ENCODE measurements at regions not wholly inside any gene's neighbourhood (a gene's known extent, or its start where the extent isn't known, plus 50 kb on each side); places are given as distances from the start of the nearest gene placed in this dataset.

DNA sequence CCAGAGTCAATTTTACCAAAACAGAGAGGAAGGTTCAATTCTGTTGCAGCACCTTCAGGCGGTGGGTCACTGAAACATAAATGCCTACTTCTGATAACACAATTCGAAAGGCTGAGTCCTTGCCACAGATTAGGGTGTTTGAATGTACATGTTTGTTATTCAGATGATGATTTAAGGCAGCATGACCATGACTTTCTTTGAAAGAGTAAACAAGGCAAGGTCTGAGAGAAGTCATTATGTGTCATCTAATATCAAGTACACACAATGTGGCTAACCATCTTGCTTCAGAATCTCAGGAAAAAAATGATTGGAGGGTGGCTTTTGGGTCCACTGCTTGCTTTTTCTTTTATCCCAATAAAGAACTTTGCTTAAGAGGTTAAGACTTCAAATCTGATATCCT is 457.5 kb downstream of the TAF11L14 start:
- TF ChIP-seq POLR2A (IDR thresholded peaks at IDR 0.05) = no peak
- TF ChIP-seq, protein P1, sequence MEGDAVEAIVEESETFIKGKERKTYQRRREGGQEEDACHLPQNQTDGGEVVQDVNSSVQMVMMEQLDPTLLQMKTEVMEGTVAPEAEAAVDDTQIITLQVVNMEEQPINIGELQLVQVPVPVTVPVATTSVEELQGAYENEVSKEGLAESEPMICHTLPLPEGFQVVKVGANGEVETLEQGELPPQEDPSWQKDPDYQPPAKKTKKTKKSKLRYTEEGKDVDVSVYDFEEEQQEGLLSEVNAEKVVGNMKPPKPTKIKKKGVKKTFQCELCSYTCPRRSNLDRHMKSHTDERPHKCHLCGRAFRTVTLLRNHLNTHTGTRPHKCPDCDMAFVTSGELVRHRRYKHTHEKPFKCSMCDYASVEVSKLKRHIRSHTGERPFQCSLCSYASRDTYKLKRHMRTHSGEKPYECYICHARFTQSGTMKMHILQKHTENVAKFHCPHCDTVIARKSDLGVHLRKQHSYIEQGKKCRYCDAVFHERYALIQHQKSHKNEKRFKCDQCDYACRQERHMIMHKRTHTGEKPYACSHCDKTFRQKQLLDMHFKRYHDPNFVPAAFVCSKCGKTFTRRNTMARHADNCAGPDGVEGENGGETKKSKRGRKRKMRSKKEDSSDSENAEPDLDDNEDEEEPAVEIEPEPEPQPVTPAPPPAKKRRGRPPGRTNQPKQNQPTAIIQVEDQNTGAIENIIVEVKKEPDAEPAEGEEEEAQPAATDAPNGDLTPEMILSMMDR (IDR thresholded peaks at IDR 0.05) = no peak
- Histone ChIP-seq H3K27me3 (no peaks in the 10 kb centered on the region), H3K27ac (no peak overlapping the region), H3K4me3 (no peak overlapping the region), H3K9me3 (no peaks in the 10 kb centered on the region), H3K4me1 (no peaks in the 10 kb centered on the region), H3K36me3 (replicated peaks in 1 of 2; ENCODE audit: insufficient read depth in 1 of 2, low read depth in 2 of 2) (no peaks in the 10 kb centered on the region)
- 41 to 47% methylated on average over 2 of the region's 2 CpGs for WGBS, 2 donors
- no peak for DNase-seq
- intact Hi-C loops (cut with DNase I) = no loop called here
- ATAC-seq = no peak

DNA sequence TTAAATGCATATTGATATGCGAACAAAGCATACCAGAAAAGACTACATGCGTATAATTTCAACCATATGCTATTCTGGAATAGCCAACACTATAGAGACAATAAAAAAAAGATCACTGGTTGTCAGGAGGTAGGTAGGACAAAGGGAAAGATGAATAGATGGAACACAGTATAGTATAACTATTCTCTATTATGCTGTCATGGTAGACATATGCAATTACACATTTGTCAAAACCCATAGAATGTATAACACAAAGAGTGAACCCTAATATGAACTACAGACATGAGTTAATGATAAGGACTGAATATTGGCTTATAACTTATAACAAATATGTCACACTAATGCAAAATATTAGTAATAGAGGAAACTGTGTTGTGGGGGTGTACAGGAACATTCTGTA is 460.8 kb downstream of the TAF11L14 start:
- DNase-seq (no peak), ATAC-seq (no peak)
- H3K36me3 ChIP-seq (replicated peaks in 1 of 2; ENCODE audit: insufficient read depth in 1 of 2, low read depth in 2 of 2) = no peaks in the 10 kb centered on the region
- no peaks in the 10 kb centered on the region for H3K27me3 ChIP-seq
- H3K27ac ChIP-seq = no peak overlapping the region
- intact Hi-C loops (cut with DNase I) = no loop called here
- 79 to 80% methylated on average over 2 of the region's 2 CpGs for WGBS, 2 donors
- H3K4me1 ChIP-seq = no peaks in the 10 kb centered on the region
- TF ChIP-seq POLR2A (IDR thresholded peaks at IDR 0.05) = no peak
- no peaks in the 10 kb centered on the region for H3K9me3 ChIP-seq
- no peak overlapping the region for H3K4me3 ChIP-seq

DNA sequence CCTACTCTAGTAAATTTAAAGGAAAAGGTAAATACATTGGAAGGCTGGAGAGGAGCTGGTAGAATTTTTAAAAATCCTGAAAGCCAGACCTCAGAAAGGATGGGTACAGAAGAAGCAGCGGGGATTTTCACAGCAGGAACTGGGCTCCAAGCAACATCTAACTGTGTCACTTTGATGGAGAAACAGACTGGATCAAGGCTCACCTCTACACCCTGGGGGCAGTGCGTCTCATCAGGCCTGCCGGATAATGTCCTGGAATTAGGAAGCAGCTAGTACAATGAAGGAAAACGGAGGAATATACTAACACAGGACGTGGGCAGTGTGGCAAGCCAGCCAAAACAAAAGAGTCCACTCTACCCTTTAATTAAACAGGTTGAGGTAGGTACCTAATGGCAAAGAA is 463.6 kb downstream of the TAF11L14 start:
- ATAC-seq (no peak), DNase-seq (no peak)
- no peaks in the 10 kb centered on the region for H3K4me1 ChIP-seq

DNA sequence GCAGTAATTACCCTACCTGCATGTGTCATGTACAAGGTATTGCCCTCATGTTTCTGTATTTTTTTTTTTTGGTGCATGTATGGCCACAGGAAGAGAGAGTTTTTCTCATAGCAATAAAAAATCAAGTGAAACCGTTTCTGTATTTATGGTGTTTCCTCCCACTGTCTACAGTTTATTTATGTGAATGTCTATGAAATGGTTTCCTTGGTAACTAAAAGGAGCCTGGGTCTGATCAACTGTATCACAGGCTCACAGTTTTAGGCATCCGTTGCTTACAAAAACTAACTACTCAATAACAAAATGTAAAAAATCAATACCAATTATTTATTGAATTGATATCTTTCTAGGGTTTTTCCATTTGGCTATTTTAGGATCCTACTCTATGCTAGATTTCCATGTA is 464.4 kb downstream of the TAF11L14 start:
- Histone ChIP-seq H3K4me1 (no peaks in the 10 kb centered on the region), H3K4me3 (no peak overlapping the region), H3K36me3 (replicated peaks in 1 of 2; ENCODE audit: insufficient read depth in 1 of 2, low read depth in 2 of 2) (no peaks in the 10 kb centered on the region), H3K27ac (no peak overlapping the region), H3K9me3 (no peaks in the 10 kb centered on the region), H3K27me3 (no peaks in the 10 kb centered on the region)
- ATAC-seq (no peak), DNase-seq (no peak)
- TF ChIP-seq POLR2A (IDR thresholded peaks at IDR 0.05) = no peak
- TF ChIP-seq, protein P1 (IDR thresholded peaks at IDR 0.05) = no peak
- 20 to 41% methylated on average over 2 of the region's 2 CpGs for WGBS, 2 donors
- intact Hi-C loops (cut with DNase I) = no loop called here

More for the DNA sequence above, 463.6 kb downstream of the TAF11L14 start:
- Histone ChIP-seq H3K9me3 (no peaks in the 10 kb centered on the region), H3K27me3 (no peaks in the 10 kb centered on the region), H3K27ac (no peak overlapping the region), H3K4me3 (no peak overlapping the region), H3K36me3 (replicated peaks in 1 of 2; ENCODE audit: insufficient read depth in 1 of 2, low read depth in 2 of 2) (no peaks in the 10 kb centered on the region)
- no peak for TF ChIP-seq POLR2A (IDR thresholded peaks at IDR 0.05)
- TF ChIP-seq, protein P1 (IDR thresholded peaks at IDR 0.05) = no peak
- intact Hi-C loops (cut with DNase I) = no loop called here
- WGBS, 2 donors = 46 to 50% methylated on average over 5 of the region's 5 CpGs

DNA sequence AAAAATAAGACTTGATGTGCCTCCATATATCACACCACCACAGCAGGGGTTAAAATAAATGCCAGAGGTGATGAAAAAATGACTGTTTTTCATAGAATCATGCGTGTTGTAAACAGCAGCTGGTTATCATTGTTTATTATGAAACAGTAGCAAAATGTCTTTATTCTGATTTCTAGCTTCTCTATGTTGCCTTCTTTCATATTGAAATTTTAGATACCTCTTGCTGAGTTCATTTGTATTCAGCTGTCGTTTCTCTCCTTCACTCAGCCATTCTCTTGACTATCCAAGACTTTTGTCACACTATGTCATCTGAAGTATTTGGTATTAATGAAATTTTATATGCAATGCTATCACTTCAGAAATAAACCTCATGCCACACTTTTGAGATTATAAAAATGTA is 465.0 kb downstream of the TAF11L14 start:
- intact Hi-C loops (cut with DNase I) = no loop called here
- ATAC-seq (no peak), DNase-seq (no peak)
- Histone ChIP-seq H3K9me3 (no peaks in the 10 kb centered on the region), H3K27ac (no peak overlapping the region), H3K36me3 (replicated peaks in 1 of 2; ENCODE audit: insufficient read depth in 1 of 2, low read depth in 2 of 2) (no peaks in the 10 kb centered on the region), H3K4me3 (no peak overlapping the region), H3K27me3 (no peaks in the 10 kb centered on the region), H3K4me1 (no peaks in the 10 kb centered on the region)
- 19 to 31% methylated on average over 2 of the region's 2 CpGs for WGBS, 2 donors
- no peak for TF ChIP-seq POLR2A (IDR thresholded peaks at IDR 0.05)
- TF ChIP-seq, protein P1 (IDR thresholded peaks at IDR 0.05) = no peak

Data from body of pancreas (tissue), 4 donors.